HG03045 (cell line): ENCODE measurements at regions not wholly inside any gene's neighbourhood (a gene's known extent, or its start where the extent isn't known, plus 50 kb on each side); places are given as distances from the start of the nearest gene placed in this dataset.
"Not testable (repeated sequence)": the region's sequence is repeated elsewhere in the genome, so short reads cannot be mapped to it uniquely, and the experiment has no call there.

Experiments used
- ATAC-seq: cut with Tn5 transposase; IDR thresholded peaks from one replicate; pipeline ENCODE4 v1.9.1; 2021; ENCODE audit warnings: mild to moderate bottlenecking, moderate library complexity; ENCODE audit not compliant: unreplicated experiment

DNA sequence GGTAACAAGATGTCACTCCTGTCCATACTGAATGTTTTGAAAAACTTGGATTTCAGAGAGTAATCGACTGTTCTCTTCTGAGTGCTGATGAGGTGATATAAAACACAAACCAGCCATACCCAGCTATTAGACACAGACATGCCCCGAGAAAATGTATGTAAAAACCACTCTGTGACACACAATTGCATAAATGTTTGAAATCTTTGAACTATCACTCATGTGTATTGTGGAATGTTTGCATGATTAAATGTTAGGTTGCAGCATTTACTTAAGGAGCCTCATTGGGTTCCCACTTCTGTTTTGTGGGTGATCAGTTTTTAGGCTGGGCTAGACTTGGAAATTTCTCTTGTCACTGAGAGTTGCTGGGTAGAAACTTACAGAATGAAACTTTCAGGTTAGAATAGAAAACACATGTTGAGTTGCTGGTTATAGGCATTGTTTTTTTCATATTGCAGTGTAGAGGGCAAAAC is 270.4 kb upstream of the B3GALT2 start:
- no peak for ATAC-seq

- no peak for ATAC-seq
These were observed 265.2 kb upstream of the B3GALT2 start for GRCh38 chr1:193451606-193452005.

GRCh38 chr1:193451001-193451400 is 264.6 kb upstream of the B3GALT2 start:
- no peak for ATAC-seq

GRCh38 chr1:193448682-193449461 is 262.5 kb upstream of the B3GALT2 start:
- ATAC-seq = peak; percentile 81

DNA sequence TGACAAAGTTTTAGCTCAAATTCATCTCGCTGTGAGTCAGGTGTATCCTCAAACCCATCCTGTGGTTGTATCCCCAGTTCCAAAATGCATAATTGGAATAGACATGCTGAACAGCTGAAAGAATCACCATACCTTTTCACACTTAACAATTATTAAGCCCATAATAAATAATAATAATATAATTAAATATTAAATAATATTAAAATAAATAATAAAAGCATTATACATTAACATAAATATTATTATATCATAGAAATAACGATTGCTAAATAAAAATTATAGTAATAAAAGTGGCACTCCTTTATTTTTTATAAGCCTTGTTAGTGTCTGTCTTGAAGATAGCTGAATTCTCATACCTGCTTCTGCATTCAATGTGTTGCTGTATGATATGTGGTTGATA is 257.5 kb upstream of the B3GALT2 start:
- no peak for ATAC-seq

DNA sequence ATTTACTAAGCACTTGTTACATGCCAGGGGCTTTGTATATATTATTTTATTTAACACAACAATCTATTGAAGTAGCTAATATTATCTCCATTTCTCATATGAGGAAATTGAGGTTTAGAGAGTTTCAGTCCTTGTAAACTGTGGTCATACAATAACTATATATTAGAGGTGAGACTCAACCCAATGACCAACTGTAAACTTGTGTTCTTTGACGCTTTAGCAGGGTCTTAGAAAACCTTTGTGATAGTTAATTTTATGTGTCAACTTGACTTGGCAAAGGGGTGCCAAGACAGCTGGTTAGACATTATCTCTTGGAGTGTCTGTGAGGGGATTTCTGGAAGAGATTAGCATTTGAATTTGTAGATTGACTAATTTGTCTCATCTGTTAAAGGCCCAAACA is 252.4 kb upstream of the B3GALT2 start:
- ATAC-seq = peak; percentile 67

DNA sequence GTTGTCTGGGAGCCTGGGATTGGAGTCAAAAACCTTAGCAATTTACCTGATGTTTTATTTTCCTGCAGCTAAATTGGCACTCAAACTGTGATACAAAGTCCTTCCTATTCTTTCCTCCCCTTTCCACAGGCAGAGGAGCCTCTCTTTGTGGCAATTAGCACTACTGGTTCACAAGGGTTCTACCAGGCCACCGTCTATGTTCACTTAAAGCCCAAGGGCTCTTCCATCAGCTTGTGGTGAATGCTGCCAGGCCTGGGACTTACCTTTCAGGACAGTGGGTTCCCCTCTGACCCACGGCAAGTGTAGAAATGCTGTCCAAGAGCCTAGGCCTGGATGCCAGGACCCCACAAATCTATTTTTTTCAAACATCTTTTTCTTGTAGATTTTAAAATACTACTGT is 251.9 kb upstream of the B3GALT2 start:
- peak; percentile 24 for ATAC-seq

DNA sequence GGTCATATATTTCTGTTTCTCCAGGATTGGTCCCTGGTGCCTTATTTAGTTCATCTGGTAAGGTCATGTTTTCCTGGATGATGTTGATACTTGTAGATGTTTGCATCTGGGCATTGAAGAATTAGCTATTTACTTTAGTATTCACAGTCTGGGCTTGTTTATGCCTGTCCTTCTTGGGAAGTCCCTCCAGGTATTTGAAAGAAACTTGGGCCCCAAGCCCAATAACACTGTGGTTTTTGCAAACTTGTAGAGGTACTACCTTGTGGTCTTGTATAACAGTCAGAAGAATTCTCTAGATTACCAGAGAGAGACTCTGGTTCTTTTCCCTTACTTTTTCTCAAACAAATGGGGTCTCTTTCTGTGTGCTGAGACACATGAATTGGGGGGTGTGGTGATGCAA is 251.4 kb upstream of the B3GALT2 start:
- peak; percentile 81 for ATAC-seq

DNA sequence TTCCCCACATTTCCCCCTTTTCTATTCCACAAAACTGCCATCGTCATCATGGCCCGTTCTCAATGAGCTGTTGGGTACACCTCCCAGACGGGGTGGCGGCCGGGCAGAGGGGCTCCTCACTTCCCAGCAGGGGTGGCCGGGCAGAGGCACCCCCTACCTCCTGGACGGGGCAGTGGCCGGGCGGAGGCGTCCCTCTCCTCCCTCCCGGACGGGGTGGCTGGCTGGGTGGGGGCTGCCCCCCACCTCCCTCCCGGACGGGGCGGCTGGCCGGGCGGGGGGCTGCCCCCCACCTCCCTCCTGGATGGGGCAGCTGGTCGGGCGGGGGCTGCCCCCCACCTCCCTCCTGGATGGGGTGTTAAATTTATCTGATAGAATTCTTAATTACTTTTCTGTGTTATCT is 250.9 kb upstream of the B3GALT2 start:
- ATAC-seq = not testable (repeated sequence)

DNA sequence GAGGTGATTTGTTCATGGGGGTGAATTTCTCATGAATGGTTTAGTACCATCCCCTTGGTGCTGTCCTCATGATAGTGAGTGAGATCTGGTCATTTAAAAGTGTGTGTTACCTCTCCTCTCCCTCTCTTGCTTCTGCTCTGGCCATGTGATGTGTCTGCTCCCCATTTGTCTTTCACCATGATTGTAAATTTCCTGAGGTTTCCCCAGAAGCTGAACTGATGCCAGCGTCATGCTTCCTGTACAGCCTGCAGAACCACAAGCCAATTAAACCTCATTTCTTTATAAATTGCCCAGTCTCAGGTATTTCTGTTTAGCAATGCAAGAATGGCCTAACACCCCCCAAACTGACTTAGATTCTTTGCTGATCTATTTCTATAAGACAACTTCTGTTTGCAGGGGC is 249.4 kb upstream of the B3GALT2 start:
- ATAC-seq = no peak

- ATAC-seq = no peak
These were observed 247.9 kb upstream of the B3GALT2 start for GRCh38 chr1:193434319-193434718.

DNA sequence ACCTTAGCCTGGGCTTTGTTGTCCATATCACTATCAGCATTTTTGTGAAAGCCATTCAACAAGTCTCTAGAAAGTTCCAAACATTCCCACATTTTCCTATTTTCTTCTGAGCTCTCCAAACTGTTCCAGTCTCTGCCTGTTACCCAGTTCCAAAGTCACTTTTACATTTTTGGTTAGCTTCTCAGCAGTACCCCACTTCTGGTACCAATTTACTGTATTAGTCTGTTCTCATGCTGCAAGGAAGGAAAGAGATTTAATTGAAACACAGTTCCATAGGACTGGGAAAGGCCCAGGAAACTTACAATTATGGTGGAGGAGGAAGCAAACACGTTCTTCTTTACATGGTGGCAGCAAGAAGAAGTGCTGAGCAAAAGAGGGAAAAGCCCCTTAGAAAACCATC is 247.2 kb upstream of the B3GALT2 start:
- ATAC-seq = no peak

- no peak for ATAC-seq
These were observed 246.7 kb upstream of the B3GALT2 start for GRCh38 chr1:193432979-193433587.

GRCh38 chr1:193431265-193431977 is 245.0 kb upstream of the B3GALT2 start:
- ATAC-seq = no peak

GRCh38 chr1:193427524-193427923 is 241.1 kb upstream of the B3GALT2 start:
- ATAC-seq = no peak

- ATAC-seq = no peak
These were observed 239.6 kb upstream of the B3GALT2 start for GRCh38 chr1:193426061-193426460.

DNA sequence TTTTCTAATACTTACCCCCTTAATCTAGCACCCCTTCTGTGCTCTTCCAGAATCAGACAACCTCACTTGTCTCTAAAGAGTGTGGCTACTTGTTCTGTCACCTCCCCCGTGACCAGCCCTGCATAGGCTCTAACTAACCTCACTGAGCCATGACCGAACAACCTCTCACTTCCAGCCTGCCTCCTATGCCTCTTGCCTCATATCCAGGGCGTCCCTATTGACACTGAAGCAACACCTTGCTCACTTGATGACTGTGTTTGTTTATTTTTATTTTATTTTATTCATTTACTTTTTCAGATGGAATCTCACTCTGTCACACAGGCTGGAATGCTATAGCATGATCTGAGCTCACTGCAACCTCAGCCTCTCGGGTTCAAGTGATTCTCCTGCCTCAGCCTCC is 235.1 kb upstream of the B3GALT2 start:
- ATAC-seq = no peak

DNA sequence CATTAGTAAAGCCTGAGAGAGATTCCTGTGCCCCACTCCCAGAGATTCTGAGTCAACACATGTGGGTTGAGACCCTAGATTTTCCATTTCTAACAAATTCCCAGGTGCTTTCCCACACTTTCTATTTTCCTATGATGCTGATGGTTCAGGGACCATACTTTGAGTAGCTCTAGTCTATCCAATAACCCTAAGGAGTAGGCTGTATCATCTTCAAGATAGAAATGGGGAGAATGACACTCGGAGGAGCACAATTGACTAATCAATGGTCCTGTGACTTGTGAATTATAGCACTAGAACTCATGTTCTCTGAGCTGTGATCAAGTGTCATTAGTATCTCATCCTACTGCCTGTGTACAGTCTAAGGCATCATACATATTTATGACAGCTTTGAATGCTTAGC is 232.9 kb upstream of the B3GALT2 start:
- no peak for ATAC-seq

GRCh38 chr1:193418745-193419058 is 232.3 kb upstream of the B3GALT2 start:
- no peak for ATAC-seq

- no peak for ATAC-seq
These were observed 231.7 kb upstream of the B3GALT2 start for GRCh38 chr1:193417945-193418744.

GRCh38 chr1:193417403-193417802 is 231.0 kb upstream of the B3GALT2 start:
- ATAC-seq = no peak
